ENCODE measurements at regions not wholly inside any gene's neighbourhood (a gene's known extent, or its start where the extent isn't known, plus 50 kb on each side); places are given as distances from the start of the nearest gene placed in this dataset.

DNA sequence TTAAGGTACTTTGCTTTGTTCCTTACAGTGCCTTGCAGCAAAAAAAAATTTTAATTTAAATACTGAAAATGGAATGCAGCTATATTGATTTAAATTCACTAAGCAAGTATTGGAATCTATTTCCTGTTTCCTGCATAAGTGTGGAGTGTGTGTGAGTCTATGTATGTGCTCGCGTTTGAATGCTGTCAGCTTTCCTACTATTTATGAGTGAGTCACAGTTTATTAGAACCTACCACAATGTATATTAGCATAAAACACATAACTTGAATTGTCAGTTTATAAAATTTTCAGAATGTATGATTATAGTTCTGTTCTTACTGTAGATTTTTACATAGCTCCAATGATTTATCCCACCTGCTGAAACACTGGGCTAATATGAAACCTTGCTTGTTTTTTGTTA is 302.1 kb downstream of the NR2F1-AS1 start:
- ATAC-seq (ENCODE audit: low FRiP score) (no peak), DNase-seq (ENCODE audit: low spot score) (no peak)
- TF ChIP-seq CTCF (IDR thresholded peaks at IDR 0.05) = no peak

- DNase-seq (ENCODE audit: low spot score) = no peak
- TF ChIP-seq CTCF (IDR thresholded peaks at IDR 0.05) = no peak
- no peak for ATAC-seq (ENCODE audit: low FRiP score)
Measured at GRCh38 chr5:93277051-93277450, 304.0 kb downstream of the NR2F1-AS1 start.

GRCh38 chr5:93275376-93275775 is 305.6 kb downstream of the NR2F1-AS1 start:
- ATAC-seq (ENCODE audit: low FRiP score) (no peak), DNase-seq (ENCODE audit: low spot score) (no peak)
- no peak for TF ChIP-seq CTCF (IDR thresholded peaks at IDR 0.05)

GRCh38 chr5:93274291-93274690 is 306.7 kb downstream of the NR2F1-AS1 start:
- DNase-seq (ENCODE audit: low spot score) = no peak
- peak; percentile 61 for ATAC-seq (ENCODE audit: low FRiP score)

GRCh38 chr5:93273176-93273575 is 307.8 kb downstream of the NR2F1-AS1 start:
- ATAC-seq (ENCODE audit: low FRiP score) = peak; percentile 47
- TF ChIP-seq CTCF (IDR thresholded peaks at IDR 0.05) = no peak
- no peak for DNase-seq (ENCODE audit: low spot score)

More at GRCh38 chr5:93274291-93274690, 306.7 kb downstream of the NR2F1-AS1 start:
- TF ChIP-seq CTCF (IDR thresholded peaks at IDR 0.05) = no peak

GRCh38 chr5:93272108-93272507 is 308.9 kb downstream of the NR2F1-AS1 start:
- ATAC-seq (ENCODE audit: low FRiP score) = no peak
- TF ChIP-seq CTCF (IDR thresholded peaks at IDR 0.05) = no peak
- no peak for DNase-seq (ENCODE audit: low spot score)

DNA sequence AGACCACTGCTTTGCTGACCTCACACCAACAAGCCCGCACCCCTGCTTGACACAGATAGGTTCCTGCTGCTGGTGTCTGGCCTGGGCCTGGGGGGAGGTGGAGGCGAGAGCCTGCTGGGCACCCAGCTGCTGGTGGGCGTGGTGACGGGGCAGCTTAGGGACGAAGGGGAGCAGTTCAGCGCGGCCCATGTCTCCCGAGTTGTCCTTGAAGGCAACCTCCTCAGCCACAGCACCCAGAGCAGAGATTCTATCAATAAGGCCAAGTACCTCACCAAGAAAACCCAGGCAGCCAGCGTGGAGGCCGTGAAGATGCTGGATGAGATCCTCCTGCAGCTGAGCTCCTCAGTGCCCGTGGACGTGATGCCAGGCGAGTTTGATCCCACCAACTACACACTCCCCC is 313.3 kb downstream of the NR2F1-AS1 start:
- no peak for TF ChIP-seq CTCF (IDR thresholded peaks at IDR 0.05)
- ATAC-seq (ENCODE audit: low FRiP score) (no peak), DNase-seq (ENCODE audit: low spot score) (no peak)
